SK-MEL-5 (cell line): ENCODE measurements at regions not wholly inside any gene's neighbourhood (a gene's known extent, or its start where the extent isn't known, plus 50 kb on each side); places are given as distances from the start of the nearest gene placed in this dataset.
"Not testable (repeated sequence)": the region's sequence is repeated elsewhere in the genome, so short reads cannot be mapped to it uniquely, and the experiment has no call there.

Experiments
- DNase-seq: peaks from one replicate; pipeline ENCODE4 v3.0.0-alpha.2; 2016; ENCODE audit warnings: low read depth, low spot score
- in situ Hi-C: cut with HindIII; loops from 2 replicates; pipeline ENCODE4 v1.10.0; 2016; ENCODE audit warnings: low sequenced_read_pairs, high pct_unique_total_duplicates, low pct_unique_long_range_greater_than_20kb

- DNase-seq: no peak
- in situ Hi-C loops: no loop called here
Observed at GRCh38 chr12:111277570-111277969, 91.3 kb downstream of the PHETA1 start.

- no peak for DNase-seq
- in situ Hi-C loops: no loop called here
Observed at GRCh38 chr12:111276146-111276545, 92.7 kb downstream of the PHETA1 start.

GRCh38 chr12:111275308-111275707, 93.6 kb downstream of the PHETA1 start:
- in situ Hi-C loops: no loop called here

GRCh38 chr12:111274777-111275176, 94.1 kb downstream of the PHETA1 start:
- in situ Hi-C loops: no loop called here
- DNase-seq: peak; percentile 58

More at GRCh38 chr12:111275308-111275707, 93.6 kb downstream of the PHETA1 start:
- DNase-seq: no peak

- DNase-seq: peak; percentile 49
- in situ Hi-C loops: no loop called here
Observed at GRCh38 chr12:111271674-111272418, 97.0 kb downstream of the PHETA1 start.

- in situ Hi-C loops: no loop called here
- DNase-seq: no peak
Observed at GRCh38 chr12:111270774-111271173, 98.1 kb downstream of the PHETA1 start.

- in situ Hi-C loops: no loop called here
- no peak for DNase-seq
Observed at GRCh38 chr12:111270239-111270638, 98.7 kb downstream of the PHETA1 start.

- DNase-seq: no peak
- in situ Hi-C loops: no loop called here
Observed at GRCh38 chr12:111269718-111270117, 99.2 kb downstream of the PHETA1 start.

GRCh38 chr12:111268738-111269572, 99.9 kb downstream of the PHETA1 start:
- in situ Hi-C loops: no loop called here

GRCh38 chr12:111267144-111267543, 101.8 kb downstream of the PHETA1 start:
- DNase-seq: peak; percentile 83
- in situ Hi-C loops: no loop called here

More at GRCh38 chr12:111268738-111269572, 99.9 kb downstream of the PHETA1 start:
- peak; percentile 47 for DNase-seq

- in situ Hi-C loops: no loop called here
- no peak for DNase-seq
Observed at GRCh38 chr12:111261911-111262676, 106.8 kb downstream of the PHETA1 start.

- no peak for DNase-seq
Observed at GRCh38 chr12:111260732-111261131, 108.2 kb downstream of the PHETA1 start.

GRCh38 chr12:111259231-111259630, 109.7 kb downstream of the PHETA1 start:
- no peak for DNase-seq
- in situ Hi-C loops: no loop called here

More at GRCh38 chr12:111260732-111261131, 108.2 kb downstream of the PHETA1 start:
- in situ Hi-C loops: no loop called here

- in situ Hi-C loops: not testable (repeated sequence)
Observed at GRCh38 chr12:111258081-111258480, 110.8 kb downstream of the PHETA1 start.

GRCh38 chr12:111257435-111257902, 111.4 kb downstream of the PHETA1 start:
- in situ Hi-C loops: no loop called here
- DNase-seq: no peak

More at GRCh38 chr12:111258081-111258480, 110.8 kb downstream of the PHETA1 start:
- not testable (repeated sequence) for DNase-seq

- in situ Hi-C loops: no loop called here
Observed at GRCh38 chr12:111256629-111257434, 112.1 kb downstream of the PHETA1 start.

GRCh38 chr12:111255261-111255660, 113.6 kb downstream of the PHETA1 start:
- in situ Hi-C loops: no loop called here
- no peak for DNase-seq

More at GRCh38 chr12:111256629-111257434, 112.1 kb downstream of the PHETA1 start:
- DNase-seq: no peak
